ENCODE measurements at regions not wholly inside any gene's neighbourhood (a gene's known extent, or its start where the extent isn't known, plus 50 kb on each side); places are given as distances from the start of the nearest gene placed in this dataset.

- TF ChIP-seq POLR2AphosphoS5 (IDR thresholded peaks at IDR 0.05; ENCODE audit: low read depth, low read length), result no peak
- TF ChIP-seq TAF1 (IDR thresholded peaks at IDR 0.05; ENCODE audit: borderline replicate concordance, low read depth, low read length), result no peak
Observed at GRCh38 chr5:67793966-67794365, 421.6 kb upstream of the PIK3R1 start.
